HG03575 (cell line): ENCODE measurements at regions not wholly inside any gene's neighbourhood (a gene's known extent, or its start where the extent isn't known, plus 50 kb on each side); places are given as distances from the start of the nearest gene placed in this dataset.

Experiments used
- ATAC-seq: cut with Tn5 transposase; IDR thresholded peaks from one replicate; pipeline ENCODE4 v1.9.1; 2021; ENCODE audit not compliant: unreplicated experiment, insufficient number of reproducible peaks, low FRiP score; ENCODE audit errors: extremely low read depth

DNA sequence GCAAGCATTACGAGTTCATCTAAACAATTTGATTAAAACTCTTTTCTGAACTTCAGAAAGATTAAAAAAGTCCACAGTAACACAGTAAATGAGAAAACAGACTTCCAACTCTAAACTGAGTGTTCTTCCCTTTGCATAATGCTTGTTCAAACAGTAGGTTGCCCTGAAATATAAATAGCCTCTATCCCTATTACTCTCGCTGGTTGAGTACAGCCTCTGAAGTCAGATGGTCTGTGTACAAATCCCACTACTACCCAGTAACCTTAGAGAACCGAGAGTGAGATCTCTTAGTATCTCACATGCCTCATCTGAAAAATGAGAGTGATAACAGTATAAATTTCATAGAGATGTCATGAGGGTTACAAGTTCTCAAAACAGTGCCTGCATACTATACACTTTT is 591.6 kb downstream of the CAAP1 start:
- ATAC-seq, result no peak

- ATAC-seq, result no peak
Measured at GRCh38 chr9:26296910-26297572, 595.6 kb downstream of the CAAP1 start.

- ATAC-seq, result no peak
Measured at GRCh38 chr9:26292943-26293342, 599.7 kb downstream of the CAAP1 start.

GRCh38 chr9:26271495-26272122 is 593.4 kb upstream of the TUSC1 start:
- ATAC-seq, result no peak

DNA sequence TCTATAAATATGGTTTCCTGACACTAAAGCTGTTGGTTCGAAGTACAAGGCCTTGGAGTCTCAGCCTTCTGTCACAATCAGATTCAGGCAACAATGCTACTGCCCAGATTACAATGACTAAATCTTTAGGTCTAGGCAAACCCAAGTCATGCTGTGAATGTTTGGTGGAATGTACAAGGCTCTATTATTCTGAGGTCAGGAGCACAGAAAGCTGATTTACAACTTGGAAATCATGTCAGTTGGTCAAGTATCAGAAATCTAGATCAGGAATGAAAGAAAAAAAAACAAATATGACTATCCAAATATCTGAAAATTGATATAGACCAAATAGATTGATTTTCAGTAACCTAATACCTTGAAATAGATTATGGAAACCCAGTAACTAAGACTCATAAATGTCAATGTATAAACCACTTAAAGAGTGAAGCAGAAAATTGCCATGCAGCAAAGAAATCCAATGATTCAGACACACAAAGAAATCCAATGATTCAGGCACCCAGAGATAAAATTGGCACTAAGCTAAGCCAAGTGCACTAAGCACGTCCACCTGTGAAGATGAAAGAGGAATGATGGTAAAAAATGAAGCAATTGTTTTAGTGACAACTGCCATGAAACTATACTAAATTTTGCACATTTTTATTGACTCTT is 588.0 kb upstream of the TUSC1 start:
- no peak for ATAC-seq

- no peak for ATAC-seq
Measured at GRCh38 chr9:26264709-26265601, 586.7 kb upstream of the TUSC1 start.

DNA sequence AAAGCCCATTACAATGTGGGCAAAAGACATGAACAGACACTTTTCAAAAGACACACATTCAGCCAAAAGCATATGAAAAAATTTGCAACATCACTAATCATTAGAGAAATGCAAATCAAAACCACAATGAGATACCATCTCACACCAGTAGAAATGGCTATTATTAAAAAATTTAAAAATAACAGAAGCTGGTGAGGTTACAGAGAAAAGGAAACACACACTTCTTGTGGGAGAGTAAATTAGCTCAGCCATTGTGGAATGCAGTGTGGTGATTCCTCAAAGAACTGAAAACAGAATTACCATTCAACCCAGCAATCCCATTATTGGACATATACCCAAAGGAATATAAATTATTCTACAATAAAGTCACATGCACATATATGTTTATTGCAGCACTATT is 585.2 kb upstream of the TUSC1 start:
- ATAC-seq, result no peak

DNA sequence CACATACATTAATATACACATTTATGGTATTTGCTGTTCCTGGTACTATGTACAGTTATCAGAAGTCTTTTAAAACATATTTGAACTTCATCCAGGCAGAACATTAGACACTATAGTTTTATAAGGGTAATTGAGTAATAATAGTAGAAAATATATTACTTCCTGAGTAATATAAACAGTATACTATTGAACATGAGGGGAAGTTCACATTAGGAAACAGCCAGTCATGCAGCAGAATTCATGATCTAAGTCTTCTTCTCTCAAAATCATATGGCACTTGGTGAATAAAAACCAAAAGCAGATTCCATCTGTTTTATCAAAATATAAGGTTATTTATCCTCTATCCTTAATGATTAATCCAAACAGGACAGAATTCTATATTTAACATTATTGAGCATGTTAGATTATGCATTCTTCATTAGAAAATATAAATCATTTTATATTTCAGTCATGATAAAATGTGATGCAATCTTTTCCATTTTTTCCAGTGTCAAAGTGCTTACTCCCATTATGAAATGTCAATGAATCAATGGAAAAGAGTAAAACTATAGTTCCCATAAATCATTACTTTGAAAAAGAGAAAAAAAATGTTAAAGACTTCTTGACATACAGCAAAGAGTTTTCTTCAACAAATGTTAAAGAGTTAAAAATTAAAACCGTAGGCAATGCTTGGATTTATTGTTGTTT is 584.3 kb upstream of the TUSC1 start:
- ATAC-seq, result no peak

DNA sequence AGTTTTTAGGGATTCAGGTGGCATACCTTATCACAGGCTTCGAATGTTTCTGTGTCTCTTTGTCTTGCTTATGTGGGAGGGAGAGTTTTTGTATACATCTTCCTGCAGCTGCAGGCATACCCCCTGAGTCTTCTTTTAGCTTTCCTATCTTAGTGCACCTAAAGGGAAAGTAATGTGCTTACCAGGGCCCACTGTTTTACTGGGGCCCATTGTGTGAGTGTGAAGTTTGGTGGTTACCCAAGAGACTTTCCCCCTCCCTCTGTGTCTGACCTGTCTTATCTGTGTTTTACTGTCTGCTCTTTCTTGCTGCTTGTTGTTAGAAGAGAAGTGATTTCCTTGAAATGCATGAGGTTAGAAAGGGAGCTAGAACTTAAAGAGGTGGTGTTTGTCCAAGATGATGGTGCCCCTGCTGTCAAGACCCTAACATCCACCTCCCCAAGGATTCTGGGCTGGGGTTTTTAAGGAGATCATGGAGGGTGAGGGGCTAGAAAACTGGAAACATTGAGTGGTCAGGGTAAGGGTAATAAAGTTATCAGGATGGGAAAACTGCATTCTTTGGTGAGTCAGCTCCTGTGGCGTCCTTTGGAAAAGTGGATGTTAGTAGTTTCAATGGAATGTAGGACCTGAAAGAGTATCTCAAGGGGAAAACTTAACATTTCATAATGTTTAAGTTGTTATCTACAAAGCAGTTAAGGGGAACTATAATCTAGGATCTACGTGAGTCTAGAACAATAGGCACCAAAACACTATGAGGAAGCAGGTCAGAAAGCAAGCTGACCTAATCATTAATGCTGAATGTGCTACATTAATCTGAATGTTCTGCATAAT is 583.5 kb upstream of the TUSC1 start:
- no peak for ATAC-seq

DNA sequence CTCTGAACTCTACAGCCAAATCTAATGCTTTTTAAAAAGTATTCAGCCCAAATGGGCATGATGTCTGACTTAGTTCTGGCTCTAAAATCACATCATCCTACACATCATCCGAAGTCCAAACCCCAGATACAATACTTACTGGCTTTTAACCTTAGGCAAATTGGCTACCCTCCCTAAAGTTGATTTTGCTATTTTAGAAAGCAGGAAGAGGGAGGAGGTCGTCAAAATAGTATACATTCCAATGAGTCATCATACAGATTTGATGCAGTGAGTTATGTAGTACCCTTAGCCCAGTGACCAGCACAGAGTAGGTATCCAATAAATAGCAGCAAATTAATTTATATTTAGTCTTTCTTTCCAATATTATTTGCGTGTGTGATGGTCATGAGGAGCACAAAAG is 582.0 kb upstream of the TUSC1 start:
- ATAC-seq, result no peak

DNA sequence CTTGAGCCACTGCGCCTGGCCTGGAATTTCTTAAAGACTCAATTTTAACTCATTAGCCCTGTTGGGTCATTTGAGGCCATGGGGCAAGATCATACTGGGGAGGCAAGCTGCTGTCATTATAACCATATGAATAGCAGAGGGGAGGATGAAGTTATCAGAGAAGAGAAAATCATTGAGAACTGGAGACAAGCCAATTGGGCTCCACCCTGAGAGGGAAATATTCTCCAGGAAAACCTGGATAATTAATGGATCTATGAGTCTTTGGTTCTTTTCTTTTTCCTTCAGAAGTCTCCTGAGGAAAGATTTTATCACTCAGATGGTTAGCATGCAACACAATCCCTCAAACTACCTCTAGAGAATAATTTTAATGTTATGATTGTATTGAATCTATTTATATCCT is 569.6 kb upstream of the TUSC1 start:
- ATAC-seq, result no peak

GRCh38 chr9:26244661-26245451 is 566.6 kb upstream of the TUSC1 start:
- no peak for ATAC-seq

DNA sequence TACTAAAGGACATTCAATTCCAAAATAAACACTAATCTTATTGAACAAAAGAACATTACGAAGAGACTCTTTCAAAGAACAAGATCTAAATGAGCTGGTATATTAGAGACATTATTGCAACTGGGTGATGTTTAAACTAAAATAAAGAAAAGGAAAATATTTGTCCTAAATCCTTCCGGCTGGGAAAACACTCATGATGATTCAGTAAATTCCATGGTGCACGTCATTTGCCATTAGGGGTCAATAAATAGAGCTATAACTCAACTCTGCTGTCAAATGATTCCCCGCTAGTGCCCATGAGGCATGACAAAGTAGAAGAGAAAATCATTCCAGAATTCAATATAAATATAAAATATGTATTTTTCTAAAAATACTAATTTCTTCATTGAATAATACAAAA is 565.5 kb upstream of the TUSC1 start:
- ATAC-seq, result no peak

- ATAC-seq, result no peak
Measured at GRCh38 chr9:26243029-26243697, 564.9 kb upstream of the TUSC1 start.

DNA sequence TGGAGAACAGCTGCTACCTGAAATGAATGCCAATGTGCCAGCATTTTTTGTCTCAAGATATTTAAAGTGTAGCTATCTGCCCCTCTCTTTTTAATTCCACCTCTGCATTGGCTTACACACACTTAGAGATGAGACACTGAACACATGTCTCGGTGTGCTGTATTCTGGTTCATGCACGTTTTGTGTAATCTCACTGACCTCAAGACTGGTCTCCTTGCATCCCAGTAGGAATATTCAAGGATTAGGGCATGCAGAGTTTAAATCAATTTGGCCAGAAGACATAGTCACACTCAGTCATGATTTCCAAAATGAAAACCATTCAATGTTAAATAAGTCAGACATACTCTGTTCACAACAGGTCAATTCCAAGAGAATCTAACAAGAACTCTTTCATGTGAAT is 561.8 kb upstream of the TUSC1 start:
- ATAC-seq, result no peak

GRCh38 chr9:26237256-26237655 is 559.0 kb upstream of the TUSC1 start:
- ATAC-seq, result no peak

DNA sequence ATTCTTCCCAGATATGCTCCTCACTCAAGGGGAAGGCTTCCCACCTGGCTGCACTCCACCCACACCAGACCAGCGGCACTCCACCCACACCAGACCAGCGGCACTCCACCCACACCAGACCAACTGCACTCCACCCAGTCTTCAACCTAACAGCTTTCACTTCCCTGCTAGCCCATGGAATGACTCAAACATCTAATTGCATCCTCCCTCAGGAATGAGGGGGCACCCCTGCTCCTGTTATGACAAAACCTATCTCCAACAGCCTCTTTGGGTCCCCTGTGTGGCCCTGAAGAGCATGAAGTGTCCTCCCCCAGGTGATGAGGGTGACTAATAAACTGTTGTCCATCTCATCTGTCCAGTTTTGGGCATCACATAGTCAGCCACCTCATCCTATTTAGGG is 556.6 kb upstream of the TUSC1 start:
- no peak for ATAC-seq
